Activated naive CD4-positive, alpha-beta T cell treated with anti-CD3 and anti-CD28 coated beads, Interleukin-2, amount 50 U/mL, for 24 hours (primary cell): ENCODE measurements at regions not wholly inside any gene's neighbourhood (a gene's known extent, or its start where the extent isn't known, plus 50 kb on each side); places are given as distances from the start of the nearest gene placed in this dataset.

Experiments used
- H3K27ac Mint-ChIP-seq: one replicate; pipeline ENCODE4 v1.8.0; 2021; ENCODE audit warnings: mild to moderate bottlenecking, mixed read lengths
- H3K27me3 Mint-ChIP-seq: one replicate; pipeline ENCODE4 v1.8.0; 2021; ENCODE audit warnings: mixed read lengths
- H3K36me3 Mint-ChIP-seq: one replicate; pipeline ENCODE4 v1.8.0; 2021; ENCODE audit warnings: mixed read lengths
- H3K4me1 Mint-ChIP-seq: one replicate; pipeline ENCODE4 v1.8.0; 2021; ENCODE audit warnings: mixed read lengths
- H3K4me3 Mint-ChIP-seq: one replicate; pipeline ENCODE4 v1.8.0; 2021; ENCODE audit warnings: mild to moderate bottlenecking, mixed read lengths
- H3K9me3 Mint-ChIP-seq: one replicate; pipeline ENCODE4 v1.8.0; 2021; ENCODE audit warnings: mixed read lengths

- Mint-ChIP-seq H3K4me3 (no peak overlapping the region), H3K9me3 (peaks cover 20% of the 10 kb centered on the region), H3K27me3 (peaks cover 16% of the 10 kb centered on the region), H3K27ac (no peak overlapping the region), H3K36me3 (no peaks in the 10 kb centered on the region), H3K4me1 (no peaks in the 10 kb centered on the region)
Observed at GRCh38 chr14:101480747-101481530, 80.4 kb upstream of the DIO3 start.

- Mint-ChIP-seq H3K4me1 (no peaks in the 10 kb centered on the region), H3K36me3 (no peaks in the 10 kb centered on the region), H3K27me3 (peaks cover 16% of the 10 kb centered on the region)
Observed at GRCh38 chr14:101481557-101481956, 79.7 kb upstream of the DIO3 start.

GRCh38 chr14:101482066-101482465 lies 79.2 kb upstream of the DIO3 start:
- H3K4me1 Mint-ChIP-seq, result no peaks in the 10 kb centered on the region
- no peaks in the 10 kb centered on the region for H3K36me3 Mint-ChIP-seq
- H3K9me3 Mint-ChIP-seq, result peaks cover 20% of the 10 kb centered on the region
- H3K27me3 Mint-ChIP-seq, result peaks cover 15% of the 10 kb centered on the region
- H3K4me3 Mint-ChIP-seq, result no peak overlapping the region
- H3K27ac Mint-ChIP-seq, result no peak overlapping the region

More at GRCh38 chr14:101481557-101481956, 79.7 kb upstream of the DIO3 start:
- H3K4me3 Mint-ChIP-seq, result no peak overlapping the region
- H3K27ac Mint-ChIP-seq, result no peak overlapping the region
- H3K9me3 Mint-ChIP-seq, result peaks cover 20% of the 10 kb centered on the region

GRCh38 chr14:101483829-101484228 lies 77.5 kb upstream of the DIO3 start:
- H3K27ac Mint-ChIP-seq, result peak overlapping the region; percentile 20
- no peaks in the 10 kb centered on the region for H3K4me1 Mint-ChIP-seq
- H3K36me3 Mint-ChIP-seq, result no peaks in the 10 kb centered on the region
- H3K27me3 Mint-ChIP-seq, result peaks cover 21% of the 10 kb centered on the region
- peaks cover 20% of the 10 kb centered on the region for H3K9me3 Mint-ChIP-seq
- no peak overlapping the region for H3K4me3 Mint-ChIP-seq

GRCh38 chr14:101489092-101489760 lies 72.1 kb upstream of the DIO3 start:
- H3K4me1 Mint-ChIP-seq, result no peaks in the 10 kb centered on the region
- H3K27me3 Mint-ChIP-seq, result peaks cover 26% of the 10 kb centered on the region
- no peak overlapping the region for H3K4me3 Mint-ChIP-seq
- peaks cover 12% of the 10 kb centered on the region for H3K9me3 Mint-ChIP-seq
- H3K36me3 Mint-ChIP-seq, result no peaks in the 10 kb centered on the region
- no peak overlapping the region for H3K27ac Mint-ChIP-seq

GRCh38 chr14:101490771-101491170 lies 70.5 kb upstream of the DIO3 start:
- Mint-ChIP-seq H3K36me3 (no peaks in the 10 kb centered on the region), H3K4me1 (no peaks in the 10 kb centered on the region), H3K9me3 (peaks cover 5% of the 10 kb centered on the region), H3K4me3 (no peak overlapping the region), H3K27ac (no peak overlapping the region), H3K27me3 (peaks cover 24% of the 10 kb centered on the region)

- Mint-ChIP-seq H3K9me3 (peaks cover 5% of the 10 kb centered on the region), H3K4me1 (no peaks in the 10 kb centered on the region), H3K27ac (no peak overlapping the region), H3K27me3 (peaks cover 23% of the 10 kb centered on the region), H3K36me3 (no peaks in the 10 kb centered on the region), H3K4me3 (no peak overlapping the region)
Observed at GRCh38 chr14:101491841-101492240, 69.5 kb upstream of the DIO3 start.

GRCh38 chr14:101492716-101493115 lies 68.6 kb upstream of the DIO3 start:
- Mint-ChIP-seq H3K27me3 (peaks cover 26% of the 10 kb centered on the region), H3K4me3 (no peak overlapping the region), H3K27ac (no peak overlapping the region), H3K4me1 (no peaks in the 10 kb centered on the region), H3K36me3 (no peaks in the 10 kb centered on the region), H3K9me3 (peaks cover 5% of the 10 kb centered on the region)

- no peak overlapping the region for H3K27ac Mint-ChIP-seq
- peaks cover 5% of the 10 kb centered on the region for H3K9me3 Mint-ChIP-seq
- peaks cover 18% of the 10 kb centered on the region for H3K27me3 Mint-ChIP-seq
- no peaks in the 10 kb centered on the region for H3K36me3 Mint-ChIP-seq
- H3K4me3 Mint-ChIP-seq, result no peak overlapping the region
- no peaks in the 10 kb centered on the region for H3K4me1 Mint-ChIP-seq
Observed at GRCh38 chr14:101494826-101495225, 66.5 kb upstream of the DIO3 start.

- peaks cover 16% of the 10 kb centered on the region for H3K27me3 Mint-ChIP-seq
- H3K9me3 Mint-ChIP-seq, result peaks cover 5% of the 10 kb centered on the region
- H3K27ac Mint-ChIP-seq, result no peak overlapping the region
- no peak overlapping the region for H3K4me3 Mint-ChIP-seq
- no peaks in the 10 kb centered on the region for H3K4me1 Mint-ChIP-seq
- H3K36me3 Mint-ChIP-seq, result no peaks in the 10 kb centered on the region
Observed at GRCh38 chr14:101495284-101495683, 66.0 kb upstream of the DIO3 start.

GRCh38 chr14:101495827-101496775 lies 65.2 kb upstream of the DIO3 start:
- no peak overlapping the region for H3K4me3 Mint-ChIP-seq
- no peaks in the 10 kb centered on the region for H3K4me1 Mint-ChIP-seq
- H3K36me3 Mint-ChIP-seq, result no peaks in the 10 kb centered on the region
- no peak overlapping the region for H3K27ac Mint-ChIP-seq
- peaks cover 11% of the 10 kb centered on the region for H3K27me3 Mint-ChIP-seq
- H3K9me3 Mint-ChIP-seq, result peaks cover 5% of the 10 kb centered on the region

GRCh38 chr14:101496776-101497683 lies 64.3 kb upstream of the DIO3 start:
- Mint-ChIP-seq H3K36me3 (no peaks in the 10 kb centered on the region), H3K4me1 (no peaks in the 10 kb centered on the region)

GRCh38 chr14:101497684-101498525 lies 63.4 kb upstream of the DIO3 start:
- Mint-ChIP-seq H3K36me3 (no peaks in the 10 kb centered on the region), H3K27me3 (peaks cover 10% of the 10 kb centered on the region), H3K27ac (no peak overlapping the region), H3K4me1 (no peaks in the 10 kb centered on the region), H3K4me3 (no peak overlapping the region), H3K9me3 (peaks cover 5% of the 10 kb centered on the region)

More at GRCh38 chr14:101496776-101497683, 64.3 kb upstream of the DIO3 start:
- Mint-ChIP-seq H3K27me3 (peaks cover 12% of the 10 kb centered on the region), H3K27ac (no peak overlapping the region), H3K9me3 (peaks cover 5% of the 10 kb centered on the region), H3K4me3 (no peak overlapping the region)

GRCh38 chr14:101498526-101498860 lies 62.8 kb upstream of the DIO3 start:
- H3K27ac Mint-ChIP-seq, result no peak overlapping the region
- peaks cover 10% of the 10 kb centered on the region for H3K27me3 Mint-ChIP-seq
- H3K36me3 Mint-ChIP-seq, result no peaks in the 10 kb centered on the region

More at GRCh38 chr14:101498526-101498860, 62.8 kb upstream of the DIO3 start:
- Mint-ChIP-seq H3K9me3 (peaks cover 4% of the 10 kb centered on the region), H3K4me1 (no peaks in the 10 kb centered on the region), H3K4me3 (no peak overlapping the region)
